ENCODE measurements at regions not wholly inside any gene's neighbourhood (a gene's known extent, or its start where the extent isn't known, plus 50 kb on each side); places are given as distances from the start of the nearest gene placed in this dataset.
A peak's percentile ranks its signal among the peaks of the same experiment; 100 is the strongest.

DNA sequence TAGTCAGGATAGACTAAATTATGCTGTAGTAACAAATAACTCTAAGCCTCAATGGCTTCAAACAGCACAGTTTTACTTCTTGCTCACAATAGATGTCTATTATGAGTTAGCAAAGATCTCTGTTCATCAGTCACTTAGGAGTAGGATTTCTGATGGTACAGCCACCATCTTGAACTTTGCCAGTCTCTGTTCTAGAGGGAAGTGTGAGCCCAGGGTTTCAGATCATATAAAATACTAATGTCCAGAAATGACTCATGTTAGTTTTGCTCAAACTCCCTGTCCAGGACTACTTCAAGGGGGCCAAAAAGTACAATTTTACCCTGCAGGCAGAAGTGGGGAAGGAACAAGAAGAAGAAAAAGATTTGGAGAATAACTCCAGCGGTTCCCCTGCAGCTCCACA lies 77.1 kb upstream of the LSM6 start:
- Histone ChIP-seq H3K27me3 (ENCODE audit: control insufficient read depth, insufficient read depth, low read length) (peaks cover 3% of the 10 kb centered on the region; the same call in 1 of the 2 replicates), H3K4me3 (ENCODE audit: low read depth, low read length) (no peak overlapping the region), H3K36me3 (ENCODE audit: control insufficient read depth, insufficient read depth, low read length) (no peaks in the 10 kb centered on the region)
- CTCF ChIA-PET = no interaction called here
- TF ChIP-seq, protein P1, sequence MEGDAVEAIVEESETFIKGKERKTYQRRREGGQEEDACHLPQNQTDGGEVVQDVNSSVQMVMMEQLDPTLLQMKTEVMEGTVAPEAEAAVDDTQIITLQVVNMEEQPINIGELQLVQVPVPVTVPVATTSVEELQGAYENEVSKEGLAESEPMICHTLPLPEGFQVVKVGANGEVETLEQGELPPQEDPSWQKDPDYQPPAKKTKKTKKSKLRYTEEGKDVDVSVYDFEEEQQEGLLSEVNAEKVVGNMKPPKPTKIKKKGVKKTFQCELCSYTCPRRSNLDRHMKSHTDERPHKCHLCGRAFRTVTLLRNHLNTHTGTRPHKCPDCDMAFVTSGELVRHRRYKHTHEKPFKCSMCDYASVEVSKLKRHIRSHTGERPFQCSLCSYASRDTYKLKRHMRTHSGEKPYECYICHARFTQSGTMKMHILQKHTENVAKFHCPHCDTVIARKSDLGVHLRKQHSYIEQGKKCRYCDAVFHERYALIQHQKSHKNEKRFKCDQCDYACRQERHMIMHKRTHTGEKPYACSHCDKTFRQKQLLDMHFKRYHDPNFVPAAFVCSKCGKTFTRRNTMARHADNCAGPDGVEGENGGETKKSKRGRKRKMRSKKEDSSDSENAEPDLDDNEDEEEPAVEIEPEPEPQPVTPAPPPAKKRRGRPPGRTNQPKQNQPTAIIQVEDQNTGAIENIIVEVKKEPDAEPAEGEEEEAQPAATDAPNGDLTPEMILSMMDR (IDR thresholded peaks at IDR 0.05; ENCODE audit: insufficient read depth, low read depth, low read length) = no peak
- DNase-seq (ENCODE audit: low read depth) = no peak
- POLR2A ChIA-PET = no interaction called here

DNA sequence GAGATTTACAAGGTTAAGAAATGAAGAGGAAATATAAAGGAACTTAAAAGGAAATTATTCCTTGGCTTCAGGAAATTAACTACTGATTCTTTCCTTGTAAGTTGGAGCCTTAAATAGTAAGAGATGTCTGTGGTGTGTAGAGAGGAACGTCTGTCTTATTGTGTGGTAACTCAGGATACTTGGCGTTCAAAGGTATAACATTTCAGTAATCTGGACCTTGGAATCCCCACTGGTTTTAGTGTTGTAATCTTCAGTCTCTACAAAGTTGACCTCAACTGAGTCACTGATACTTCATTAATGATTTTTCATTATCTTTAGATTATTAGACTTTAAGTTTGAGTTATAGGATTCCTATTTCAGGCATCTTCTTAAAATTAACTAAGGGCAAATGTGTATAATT lies 79.1 kb upstream of the LSM6 start:
- TF ChIP-seq, protein P1 (IDR thresholded peaks at IDR 0.05; ENCODE audit: insufficient read depth, low read depth, low read length) = no peak
- H3K27me3 ChIP-seq (ENCODE audit: control insufficient read depth, insufficient read depth, low read length) = peaks cover 3% of the 10 kb centered on the region; the same call in 1 of the 2 replicates
- POLR2A ChIA-PET = no interaction called here
- CTCF ChIA-PET = interaction anchor here (1.2 to 1.5 kb wide), 2 partner anchors 16 to 63 kb away, joined by 5 read pairs; no protein-coding TSS in a partner anchor
- H3K4me3 ChIP-seq (ENCODE audit: low read depth, low read length) = no peak overlapping the region
- H3K36me3 ChIP-seq (ENCODE audit: control insufficient read depth, insufficient read depth, low read length) = no peaks in the 10 kb centered on the region
- DNase-seq (ENCODE audit: low read depth) = no peak

GRCh38 chr4:146095860-146096259 lies 79.7 kb upstream of the LSM6 start:
- CTCF ChIA-PET = interaction anchor here (0.6 to 3.1 kb wide), 14 partner anchors 8 to 1001 kb away, joined by 3 to 40 read pairs (median 4); no protein-coding TSS in a partner anchor
- peaks cover 3% of the 10 kb centered on the region; the same call in 1 of the 2 replicates for H3K27me3 ChIP-seq (ENCODE audit: control insufficient read depth, insufficient read depth, low read length)
- TF ChIP-seq, protein P1 (IDR thresholded peaks at IDR 0.05; ENCODE audit: insufficient read depth, low read depth, low read length) = no peak
- DNase-seq (ENCODE audit: low read depth) = no peak
- POLR2A ChIA-PET = no interaction called here
- H3K4me3 ChIP-seq (ENCODE audit: low read depth, low read length) = no peak overlapping the region
- H3K36me3 ChIP-seq (ENCODE audit: control insufficient read depth, insufficient read depth, low read length) = no peaks in the 10 kb centered on the region

- TF ChIP-seq, protein P1 (IDR thresholded peaks at IDR 0.05; ENCODE audit: insufficient read depth, low read depth, low read length) = peak; percentile 76
- POLR2A ChIA-PET = no interaction called here
- peaks cover 2% of the 10 kb centered on the region; the same call in 1 of the 2 replicates for H3K27me3 ChIP-seq (ENCODE audit: control insufficient read depth, insufficient read depth, low read length)
- CTCF ChIA-PET = interaction anchor here (0.6 to 3.1 kb wide), 18 partner anchors 9 to 1002 kb away, joined by 3 to 40 read pairs (median 4); no protein-coding TSS in a partner anchor
- DNase-seq (ENCODE audit: low read depth) = no peak
- no peaks in the 10 kb centered on the region for H3K36me3 ChIP-seq (ENCODE audit: control insufficient read depth, insufficient read depth, low read length)
- no peak overlapping the region for H3K4me3 ChIP-seq (ENCODE audit: low read depth, low read length)
Measured at GRCh38 chr4:146095091-146095690, 80.3 kb upstream of the LSM6 start.

DNA sequence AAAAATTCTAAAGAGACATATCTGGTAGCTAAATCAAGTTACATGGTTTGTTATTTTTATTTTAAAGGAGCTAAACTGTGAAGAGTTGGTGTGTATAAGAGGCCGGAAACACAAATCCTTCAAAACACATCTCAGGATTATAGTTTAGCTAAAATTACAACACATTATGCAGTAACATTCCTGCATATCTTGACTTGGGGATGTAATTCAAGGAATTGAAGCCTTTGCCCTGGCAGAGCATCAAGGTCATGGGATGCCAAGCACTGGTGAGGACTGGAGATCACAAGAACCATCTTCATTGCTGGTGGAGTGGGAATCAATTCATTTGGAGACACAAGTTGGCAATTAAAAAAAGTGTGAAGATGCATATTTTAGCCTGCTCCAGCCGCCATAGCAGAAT lies 86.8 kb upstream of the LSM6 start:
- no peaks in the 10 kb centered on the region for H3K36me3 ChIP-seq (ENCODE audit: control insufficient read depth, insufficient read depth, low read length)
- ChIA-PET POLR2A (no interaction called here), CTCF (interaction anchor here (0.8 to 1.1 kb wide), 3 partner anchors 13 to 219 kb away, joined by 3 read pairs; no protein-coding TSS in a partner anchor)
- no peak overlapping the region for H3K4me3 ChIP-seq (ENCODE audit: low read depth, low read length)
- no peak for DNase-seq (ENCODE audit: low read depth)
- TF ChIP-seq, protein P1 (IDR thresholded peaks at IDR 0.05; ENCODE audit: insufficient read depth, low read depth, low read length) = no peak
- no peaks in the 10 kb centered on the region; the same call in 1 of the 2 replicates for H3K27me3 ChIP-seq (ENCODE audit: control insufficient read depth, insufficient read depth, low read length)
